Mucosa of rectum (tissue), 2 donors: ENCODE measurements at regions not wholly inside any gene's neighbourhood (a gene's known extent, or its start where the extent isn't known, plus 50 kb on each side); places are given as distances from the start of the nearest gene placed in this dataset.

Experiments
- H3K27ac ChIP-seq, 2 donors: one replicate each; pipeline ENCODE4 v1.7.0; 2013; ENCODE audit warnings: inconsistent platforms in 2 of 2, low read depth in 2 of 2, low read length in 2 of 2
- H3K27me3 ChIP-seq, 2 donors: one replicate each; pipeline ENCODE4 v1.7.0; 2013; ENCODE audit warnings: low read length in 2 of 2; ENCODE audit not compliant: control insufficient read depth in 2 of 2, insufficient read depth in 2 of 2
- H3K36me3 ChIP-seq, 2 donors: one replicate each; pipeline ENCODE4 v1.7.0; 2013; ENCODE audit warnings: low read length in 2 of 2; ENCODE audit not compliant: control insufficient read depth in 2 of 2, insufficient read depth in 2 of 2
- H3K4me1 ChIP-seq, 2 donors: one replicate each; pipeline ENCODE4 v1.7.0; 2013; ENCODE audit warnings: low read length in 2 of 2, mild to moderate bottlenecking in 1 of 2; ENCODE audit not compliant: control insufficient read depth in 2 of 2, insufficient read depth in 2 of 2
- H3K4me3 ChIP-seq, 2 donors: one replicate each; pipeline ENCODE4 v1.7.0; 2013; ENCODE audit warnings: low read length in 2 of 2
- H3K9ac ChIP-seq, 2 donors: one replicate each; pipeline ENCODE4 v1.7.0; 2013; ENCODE audit warnings: low read length in 2 of 2, low read depth in 1 of 2, mild to moderate bottlenecking in 1 of 2
- H3K9me3 ChIP-seq, 2 donors: one replicate each; pipeline ENCODE4 v1.7.0; 2013; ENCODE audit warnings: low read length in 2 of 2; ENCODE audit not compliant: control insufficient read depth in 2 of 2
- donor health status: healthy.
- donor health status: Normal muscosa, but diverticular disease.

DNA sequence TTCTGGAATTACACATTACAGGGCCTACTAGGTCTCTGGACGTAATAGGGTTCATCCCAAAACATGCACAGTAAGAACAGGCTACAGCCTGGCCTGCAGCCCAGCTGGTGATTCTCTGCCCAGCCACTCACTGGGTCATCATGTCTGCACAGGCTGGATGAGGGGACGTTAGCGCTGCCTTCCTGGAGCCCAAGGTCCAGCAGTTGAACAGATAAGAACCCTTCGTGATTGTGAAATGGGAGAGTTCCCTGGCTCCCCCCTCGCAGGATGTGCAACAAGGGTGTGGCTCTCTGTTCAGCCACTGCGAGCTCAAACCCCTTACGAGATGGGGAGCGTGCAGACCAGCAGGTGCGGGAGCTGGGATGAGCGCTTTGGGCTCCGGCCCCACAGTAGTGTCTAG lies 200.0 kb upstream of the CDH5 start:
- Histone ChIP-seq H3K4me1 (no peaks in the 10 kb centered on the region), H3K9me3 (no peaks in the 10 kb centered on the region), H3K36me3 (no peaks in the 10 kb centered on the region), H3K4me3 (no peak overlapping the region), H3K9ac (no peak overlapping the region), H3K27ac (no peak overlapping the region), H3K27me3 (no peaks in the 10 kb centered on the region)

GRCh38 chr16:66165879-66166278 lies 200.6 kb upstream of the CDH5 start:
- Histone ChIP-seq H3K27ac (no peak overlapping the region), H3K4me1 (no peaks in the 10 kb centered on the region), H3K4me3 (no peak overlapping the region), H3K9me3 (no peaks in the 10 kb centered on the region), H3K27me3 (no peaks in the 10 kb centered on the region), H3K36me3 (no peaks in the 10 kb centered on the region), H3K9ac (no peak overlapping the region)

DNA sequence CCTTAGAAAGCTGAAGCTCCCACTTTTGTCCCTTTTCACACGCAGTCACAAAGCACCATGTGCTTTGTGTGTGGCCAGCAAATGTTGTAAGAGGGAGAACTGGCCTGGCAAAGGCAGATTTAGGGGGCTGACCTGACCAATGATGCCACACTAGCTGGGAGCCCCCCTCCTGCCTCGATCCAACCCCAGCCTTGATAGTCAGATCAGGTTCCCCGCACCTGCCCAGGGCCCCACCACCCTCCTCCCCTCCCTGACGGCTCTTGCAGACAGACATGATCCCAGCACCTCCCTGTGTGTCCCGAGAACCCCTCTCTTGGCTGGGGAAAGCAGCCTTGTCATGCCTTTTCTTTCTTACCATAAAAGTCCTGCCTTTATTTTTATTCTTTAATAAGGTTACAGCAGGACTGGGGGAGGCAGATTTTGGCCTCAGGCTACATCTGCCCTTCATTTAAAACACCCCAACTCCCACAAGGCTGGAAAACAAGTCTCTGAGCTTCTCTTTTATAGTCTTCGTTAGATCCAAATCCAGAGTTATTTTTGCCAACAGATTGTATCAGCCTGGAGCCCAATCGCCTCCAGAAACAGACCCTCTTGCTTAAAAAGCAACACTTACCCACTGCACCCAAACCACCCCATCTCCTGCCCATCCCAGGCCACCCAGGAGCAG lies 201.8 kb upstream of the CDH5 start:
- Histone ChIP-seq H3K9me3 (no peaks in the 10 kb centered on the region), H3K4me3 (no peak overlapping the region), H3K27ac (no peak overlapping the region), H3K9ac (no peak overlapping the region), H3K27me3 (no peaks in the 10 kb centered on the region), H3K36me3 (no peaks in the 10 kb centered on the region), H3K4me1 (no peaks in the 10 kb centered on the region)

GRCh38 chr16:66162821-66163220 lies 203.7 kb upstream of the CDH5 start:
- no peaks in the 10 kb centered on the region for H3K36me3 ChIP-seq
- no peaks in the 10 kb centered on the region for H3K9me3 ChIP-seq
- H3K4me1 ChIP-seq = no peaks in the 10 kb centered on the region
- H3K27ac ChIP-seq = no peak overlapping the region
- no peak overlapping the region for H3K4me3 ChIP-seq
- no peak overlapping the region for H3K9ac ChIP-seq
- H3K27me3 ChIP-seq = no peaks in the 10 kb centered on the region

- Histone ChIP-seq H3K9ac (no peak overlapping the region), H3K9me3 (no peaks in the 10 kb centered on the region), H3K27me3 (no peaks in the 10 kb centered on the region), H3K36me3 (no peaks in the 10 kb centered on the region), H3K27ac (no peak overlapping the region), H3K4me3 (no peak overlapping the region), H3K4me1 (no peaks in the 10 kb centered on the region)
Observed at GRCh38 chr16:66161942-66162341, 204.5 kb upstream of the CDH5 start.

GRCh38 chr16:66161269-66161668 lies 205.2 kb upstream of the CDH5 start:
- Histone ChIP-seq H3K4me3 (no peak overlapping the region), H3K9ac (no peak overlapping the region), H3K4me1 (no peaks in the 10 kb centered on the region), H3K36me3 (no peaks in the 10 kb centered on the region), H3K27me3 (no peaks in the 10 kb centered on the region), H3K27ac (no peak overlapping the region), H3K9me3 (no peaks in the 10 kb centered on the region)

DNA sequence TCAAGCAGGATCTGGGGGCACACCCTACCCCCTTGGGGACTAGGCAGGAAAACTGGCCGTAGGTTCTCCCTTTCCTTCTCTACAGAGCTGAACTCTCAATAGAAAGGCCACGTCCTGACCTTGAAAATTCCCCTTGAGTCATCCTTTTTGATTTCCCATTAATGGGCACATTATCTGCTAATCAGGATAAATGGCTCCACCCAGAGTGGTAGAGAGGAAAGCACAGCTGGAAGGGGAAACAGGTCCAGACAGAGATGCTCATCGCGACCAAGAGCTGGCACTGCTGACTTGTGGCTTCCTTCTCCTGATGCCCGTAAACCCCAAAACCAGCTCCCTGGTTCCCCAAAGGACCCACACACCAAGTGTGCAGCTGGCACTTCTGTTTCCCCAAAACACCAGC lies 206.5 kb upstream of the CDH5 start:
- no peaks in the 10 kb centered on the region for H3K9me3 ChIP-seq
- H3K27me3 ChIP-seq = no peaks in the 10 kb centered on the region
- H3K4me1 ChIP-seq = no peaks in the 10 kb centered on the region
- no peak overlapping the region for H3K9ac ChIP-seq
- no peaks in the 10 kb centered on the region for H3K36me3 ChIP-seq
- no peak overlapping the region for H3K27ac ChIP-seq
- no peak overlapping the region for H3K4me3 ChIP-seq

- H3K36me3 ChIP-seq = no peaks in the 10 kb centered on the region
- no peaks in the 10 kb centered on the region for H3K27me3 ChIP-seq
- no peak overlapping the region for H3K9ac ChIP-seq
- H3K4me1 ChIP-seq = no peaks in the 10 kb centered on the region
- no peak overlapping the region for H3K4me3 ChIP-seq
- H3K9me3 ChIP-seq = no peaks in the 10 kb centered on the region
- H3K27ac ChIP-seq = no peak overlapping the region
Observed at GRCh38 chr16:66156538-66156937, 210.0 kb upstream of the CDH5 start.

DNA sequence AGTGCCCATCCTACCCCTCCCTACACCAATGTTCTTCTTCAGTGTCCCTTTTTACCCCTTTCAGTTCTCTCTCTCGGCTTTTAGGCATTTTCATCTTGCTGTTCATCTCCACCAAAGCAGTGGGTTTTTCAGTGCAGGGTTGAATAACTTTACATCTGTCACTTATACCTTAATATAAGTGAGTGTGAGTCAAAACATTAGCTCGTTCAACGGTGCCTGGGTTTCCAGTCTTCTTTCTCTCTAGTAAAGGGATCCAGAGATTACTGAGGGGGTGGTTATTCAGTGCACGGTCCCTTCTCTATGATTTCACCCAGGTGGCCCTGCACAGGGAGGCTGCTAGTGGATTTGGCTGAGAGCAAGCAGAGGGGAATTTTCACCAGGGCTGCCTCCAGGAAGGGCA lies 210.6 kb upstream of the CDH5 start:
- Histone ChIP-seq H3K9me3 (no peaks in the 10 kb centered on the region), H3K27ac (no peak overlapping the region), H3K9ac (no peak overlapping the region), H3K27me3 (no peaks in the 10 kb centered on the region), H3K4me1 (no peaks in the 10 kb centered on the region), H3K4me3 (no peak overlapping the region), H3K36me3 (no peaks in the 10 kb centered on the region)

GRCh38 chr16:66154801-66155200 lies 211.7 kb upstream of the CDH5 start:
- Histone ChIP-seq H3K27ac (no peak overlapping the region), H3K4me3 (no peak overlapping the region), H3K9me3 (no peaks in the 10 kb centered on the region), H3K27me3 (no peaks in the 10 kb centered on the region), H3K4me1 (no peaks in the 10 kb centered on the region), H3K36me3 (no peaks in the 10 kb centered on the region), H3K9ac (no peak overlapping the region)
